ENCODE measurements at regions not wholly inside any gene's neighbourhood (a gene's known extent, or its start where the extent isn't known, plus 50 kb on each side); places are given as distances from the start of the nearest gene placed in this dataset.
"Not testable (repeated sequence)": the region's sequence is repeated elsewhere in the genome, so short reads cannot be mapped to it uniquely, and the experiment has no call there.

DNA sequence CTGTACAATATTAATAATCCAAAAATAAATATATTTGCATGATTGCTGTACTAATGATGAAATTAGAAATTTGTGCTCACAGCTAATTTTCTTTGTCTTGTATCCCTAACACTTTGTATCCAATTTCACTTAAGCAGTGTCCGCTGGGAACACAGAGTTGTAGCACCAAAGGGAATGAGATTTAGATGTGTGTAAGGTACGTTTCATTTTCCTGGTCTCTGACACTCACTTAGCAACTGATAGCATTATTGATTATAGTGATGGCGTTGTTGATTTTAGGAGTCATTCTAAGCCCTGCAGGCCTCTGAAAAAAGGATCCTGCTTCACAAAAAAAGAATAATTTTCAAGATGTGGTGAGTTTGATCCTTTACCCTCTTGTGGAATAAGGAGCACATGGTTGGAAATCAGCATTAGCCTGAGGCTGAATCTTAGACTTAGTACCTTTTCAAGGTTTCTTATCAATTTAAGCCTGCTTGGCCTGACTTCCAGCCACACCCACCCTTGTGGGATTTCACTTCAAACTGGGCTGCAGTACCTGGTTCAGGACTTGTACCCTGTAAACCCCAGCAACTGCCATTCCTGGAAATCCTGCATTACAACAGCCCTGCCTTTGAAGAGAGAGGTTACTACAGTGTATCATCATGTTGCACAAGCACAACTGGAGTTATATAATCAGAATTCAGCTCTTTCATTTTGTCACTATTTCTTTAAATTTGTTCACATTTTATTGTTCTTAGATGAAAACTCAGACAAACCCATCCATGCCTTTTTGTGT, 116.2 kb downstream of the RND3 start:
- no peak for DNase-seq (ENCODE audit: low spot score)

DNA sequence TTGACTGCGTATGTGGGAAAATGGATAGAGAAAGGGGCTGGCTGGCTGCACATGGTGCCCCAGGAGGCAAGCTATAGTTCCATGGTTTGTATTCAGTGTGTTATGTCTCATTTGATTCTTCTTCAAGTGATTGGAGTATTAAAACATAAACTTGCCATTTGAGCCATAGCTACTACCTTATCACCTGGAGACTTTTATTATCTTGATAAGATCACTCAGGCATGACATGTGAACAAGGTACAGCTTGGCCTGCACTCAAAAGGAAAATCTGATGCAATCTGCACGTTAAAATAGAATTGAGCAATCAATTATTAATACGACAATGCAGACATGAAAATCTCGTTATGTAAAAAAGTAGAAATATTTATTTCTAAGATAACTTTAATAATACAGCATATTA, 116.9 kb downstream of the RND3 start:
- DNase-seq (ENCODE audit: low spot score): no peak

DNA sequence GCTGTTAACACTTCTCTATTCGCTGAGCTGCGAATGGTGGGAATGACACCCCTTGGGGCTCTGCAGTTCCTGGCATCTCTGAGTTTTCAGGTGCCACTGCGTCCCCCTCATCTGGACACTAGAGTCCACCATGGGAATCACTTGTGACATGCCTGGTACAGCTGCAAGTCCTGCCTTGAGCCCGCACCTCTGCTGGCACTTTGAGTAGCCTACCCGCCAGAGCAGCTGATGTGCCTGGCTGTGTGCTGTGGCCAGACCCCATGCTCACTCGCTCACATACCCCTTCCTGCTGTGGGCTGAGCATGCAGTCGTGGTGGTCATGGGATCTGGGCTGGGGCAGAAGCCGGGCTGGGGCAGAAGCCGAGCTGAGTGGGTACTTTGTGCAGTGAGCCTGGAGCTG, 117.6 kb downstream of the RND3 start:
- DNase-seq (ENCODE audit: low spot score): no peak

DNA sequence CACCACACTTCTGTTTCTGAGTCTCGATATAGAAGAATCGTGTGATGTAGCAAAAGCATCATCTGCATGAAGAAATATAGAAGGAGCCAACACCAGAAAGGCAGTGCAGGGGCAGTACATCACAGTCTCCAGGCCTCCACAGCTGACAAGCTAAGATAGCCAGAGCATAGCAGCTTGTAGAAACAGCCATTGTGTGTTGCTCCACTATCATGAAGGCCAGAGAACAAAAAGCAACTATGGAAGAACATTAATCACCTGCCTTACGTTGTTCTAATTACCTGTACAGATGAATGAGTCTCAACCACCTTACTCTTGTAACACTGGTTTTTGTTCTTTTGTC, 129.0 kb downstream of the RND3 start:
- no peak for DNase-seq (ENCODE audit: low spot score)

DNA sequence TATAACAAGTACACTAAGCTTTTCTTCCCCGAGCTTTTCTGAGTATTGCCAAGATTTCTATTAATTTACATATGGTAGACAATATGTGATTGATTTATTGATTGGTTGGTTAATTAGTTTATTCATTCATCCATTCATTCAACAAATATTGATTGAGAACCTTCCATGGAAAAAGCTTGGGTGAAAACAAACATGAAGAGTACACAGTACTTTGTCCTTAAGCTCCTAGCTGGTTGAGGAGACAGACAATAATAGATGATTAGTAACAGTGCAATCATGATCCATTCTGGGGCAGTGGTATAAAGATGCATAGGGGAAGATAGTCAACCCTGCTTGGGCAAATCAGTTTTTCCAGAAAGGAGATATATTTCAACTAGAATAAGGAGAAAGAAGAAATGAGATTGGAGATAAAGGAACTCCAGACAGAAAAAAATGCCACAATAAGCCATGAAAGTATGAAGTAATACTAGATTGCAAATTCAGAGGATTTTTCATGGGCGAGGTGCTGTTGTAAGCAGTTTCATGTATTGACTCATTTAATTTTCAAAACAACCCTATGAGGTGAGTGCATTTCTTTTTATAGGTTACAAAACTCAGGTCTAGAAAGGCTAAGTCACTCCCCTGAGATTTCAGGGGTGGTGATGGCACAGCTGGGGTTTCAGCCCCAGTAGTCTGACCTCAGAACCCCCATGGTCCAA, 129.5 kb downstream of the RND3 start:
- no peak for DNase-seq (ENCODE audit: low spot score)

DNA sequence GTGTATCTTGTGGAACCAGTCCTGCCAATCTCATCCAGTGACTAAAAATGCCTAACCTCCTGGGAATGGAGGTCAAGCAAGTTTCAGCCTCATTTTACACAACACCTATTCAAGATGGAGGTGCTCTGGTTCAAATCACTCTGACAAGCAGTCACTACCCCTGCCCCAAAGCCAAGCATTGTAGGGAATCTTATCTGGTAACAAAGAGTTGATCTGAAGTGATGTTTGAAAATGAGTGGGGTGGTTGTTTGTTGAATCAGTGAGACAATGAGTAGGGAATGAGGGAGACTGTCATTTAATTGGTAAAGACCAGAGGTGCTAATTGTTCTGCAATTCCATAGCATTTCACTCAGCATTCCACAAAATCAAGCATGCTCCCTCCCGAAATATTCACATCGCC, 132.0 kb downstream of the RND3 start:
- DNase-seq (ENCODE audit: low spot score): no peak

DNA sequence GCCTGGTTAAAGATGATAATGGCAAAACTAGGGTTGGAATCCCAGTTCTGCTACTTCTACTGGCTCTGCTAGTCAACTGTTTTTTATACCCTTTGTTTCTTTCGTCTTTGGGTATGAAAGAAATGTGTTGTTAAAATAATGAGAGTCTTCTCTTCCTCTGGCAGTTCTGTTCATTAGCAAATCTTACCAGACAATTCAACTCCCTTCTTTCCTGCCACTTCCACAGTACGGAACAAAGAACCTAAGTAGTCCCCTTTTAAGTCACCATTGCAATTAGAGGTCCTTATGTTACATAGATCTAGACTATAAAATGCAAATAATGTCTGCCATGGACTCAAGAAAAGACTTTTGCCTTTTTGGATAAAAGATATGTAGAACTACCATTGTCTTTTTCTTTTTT, 134.1 kb downstream of the RND3 start:
- DNase-seq (ENCODE audit: low spot score): no peak

DNA sequence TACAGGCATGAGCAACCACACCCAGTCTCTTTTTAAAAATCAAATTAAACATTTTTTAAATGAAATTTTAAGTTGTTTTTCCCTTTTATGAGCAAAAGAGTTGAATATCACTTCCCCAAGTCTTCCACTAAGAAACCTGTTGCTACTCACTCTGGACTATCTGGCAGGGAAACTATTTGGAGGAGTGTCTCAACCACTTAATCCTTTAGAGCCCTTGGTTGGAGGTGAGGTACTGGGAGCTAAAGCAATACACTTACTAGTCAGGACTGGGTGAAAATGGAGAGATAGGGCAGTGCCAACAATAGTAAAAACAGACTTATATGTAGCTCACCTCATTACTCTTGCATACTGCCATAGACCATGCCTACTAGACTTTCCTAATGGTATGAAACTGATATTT, 135.5 kb downstream of the RND3 start:
- DNase-seq (ENCODE audit: low spot score): no peak

DNA sequence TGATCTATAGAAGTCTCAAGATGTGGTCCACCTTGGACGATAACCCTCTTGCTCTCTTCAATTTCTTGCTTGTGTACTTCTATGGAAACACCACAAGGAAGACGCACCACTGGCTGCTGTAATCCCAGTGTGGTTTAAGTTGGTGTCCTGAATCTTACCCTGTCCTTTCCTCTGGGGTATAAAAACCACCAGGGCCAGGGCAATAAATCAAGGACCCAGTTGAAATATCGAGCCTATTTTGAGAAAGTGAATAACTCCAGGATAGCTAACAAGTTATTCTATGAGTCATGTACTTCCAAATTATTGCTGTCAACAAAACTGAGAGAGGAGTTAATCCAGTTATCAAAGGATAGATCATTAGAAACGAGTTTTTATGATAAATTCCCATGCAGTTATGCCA, 137.0 kb downstream of the RND3 start:
- no peak for DNase-seq (ENCODE audit: low spot score)

DNA sequence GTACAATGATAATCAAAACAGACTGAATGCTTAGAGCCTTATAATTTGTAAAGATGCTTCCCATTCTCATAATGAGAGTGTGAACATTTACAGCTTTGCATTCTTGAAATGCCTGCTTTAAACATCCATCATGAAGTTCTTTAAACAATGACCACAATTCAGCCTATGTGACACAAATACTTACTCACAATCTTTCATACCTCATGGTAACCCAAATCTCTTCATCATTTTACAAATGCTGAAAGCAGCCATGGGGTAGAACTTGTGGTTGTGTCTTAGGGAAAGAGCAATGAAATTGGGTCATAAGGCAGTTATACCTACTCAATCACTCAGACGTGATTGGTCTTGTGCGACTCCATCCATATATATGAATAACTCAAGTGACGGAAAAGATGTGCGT, 140.7 kb downstream of the RND3 start:
- no peak for DNase-seq (ENCODE audit: low spot score)

DNA sequence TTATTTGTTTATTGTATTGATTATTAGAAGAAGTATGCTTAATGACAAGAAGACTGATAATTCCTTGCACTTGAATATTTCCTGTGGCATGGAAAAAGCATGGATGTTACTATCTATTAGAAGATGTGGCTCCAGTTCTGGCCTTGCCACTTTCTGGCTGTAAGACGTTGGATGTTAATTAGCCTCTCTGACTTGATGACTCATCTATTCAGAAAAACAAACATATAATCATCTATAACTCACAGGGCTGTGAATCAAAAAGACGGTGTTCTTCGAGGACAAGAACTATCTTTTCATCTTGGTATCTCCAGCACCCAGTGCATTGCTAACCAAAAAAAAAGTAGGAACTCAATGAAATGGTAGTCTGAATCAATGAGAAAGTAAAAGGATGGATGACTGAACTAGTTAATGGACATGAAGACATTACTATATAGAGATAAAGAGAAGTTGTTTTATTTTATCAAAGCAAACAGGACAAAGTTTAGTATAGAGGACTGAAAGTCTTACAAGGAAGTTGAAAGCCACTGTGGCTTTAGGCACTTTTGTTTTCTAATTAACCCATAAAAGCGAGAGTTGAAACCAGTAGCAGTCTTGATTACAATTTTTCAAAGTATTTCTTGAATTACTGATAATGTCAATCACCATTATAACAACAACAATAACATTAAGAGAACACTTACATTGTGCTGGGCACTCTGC, 145.3 kb downstream of the RND3 start:
- DNase-seq (ENCODE audit: low spot score): no peak

DNA sequence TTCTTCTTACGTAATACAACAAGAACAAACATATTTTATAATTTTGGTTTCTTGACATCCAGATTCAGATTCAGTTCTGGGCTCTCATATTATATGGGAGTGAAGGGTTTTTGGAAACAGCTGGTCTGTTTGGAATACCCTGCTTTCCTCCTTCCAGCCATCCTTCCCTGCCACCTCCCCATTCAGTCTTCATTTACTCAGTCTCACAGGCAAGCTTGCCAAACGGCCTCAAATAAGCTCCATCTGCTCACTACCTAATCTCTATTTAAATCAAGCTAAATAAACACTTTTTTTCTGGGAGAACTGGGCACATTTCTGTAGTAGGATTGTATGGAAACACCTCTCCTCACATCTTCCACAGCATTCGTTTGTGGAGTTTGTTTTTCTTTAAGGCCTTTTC, 147.5 kb downstream of the RND3 start:
- DNase-seq (ENCODE audit: low spot score): no peak

DNA sequence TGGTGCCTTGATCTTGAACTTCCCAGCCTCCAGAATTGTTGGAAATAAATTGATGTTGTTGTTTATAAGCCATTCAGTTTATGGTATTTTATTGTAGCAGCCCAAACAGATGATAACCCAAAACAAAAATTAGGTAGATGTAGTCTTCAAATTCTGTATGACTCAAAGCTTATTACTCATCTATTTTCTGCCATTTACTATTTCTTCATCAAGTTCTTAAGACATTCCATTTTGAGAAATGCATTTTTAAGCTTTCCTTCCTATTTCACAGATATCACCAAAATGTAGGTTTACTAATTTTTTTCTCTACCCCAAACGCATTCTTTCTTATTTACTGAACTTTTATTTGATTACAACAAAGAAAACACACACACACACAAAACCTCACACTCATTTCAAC, 148.2 kb downstream of the RND3 start:
- DNase-seq (ENCODE audit: low spot score): no peak

DNA sequence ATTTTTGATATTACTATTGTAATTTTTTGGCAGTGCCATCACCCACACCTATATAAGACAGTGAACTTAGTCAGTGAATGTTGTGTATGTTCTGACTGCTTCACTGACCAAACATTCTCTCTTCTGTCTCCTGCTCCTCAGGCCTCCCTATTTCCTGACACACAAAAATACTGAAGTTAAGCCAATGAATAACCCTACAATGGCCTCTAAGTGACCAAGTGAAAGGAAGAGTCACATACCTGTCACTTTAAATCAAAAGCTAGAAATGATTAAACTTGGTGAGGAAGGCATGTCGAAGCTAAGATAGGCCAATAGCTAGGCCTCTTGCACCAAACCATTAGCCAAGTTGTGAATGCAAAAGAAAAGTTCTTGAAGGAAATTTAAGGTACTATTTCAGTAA, 151.9 kb downstream of the RND3 start:
- DNase-seq (ENCODE audit: low spot score): no peak

DNA sequence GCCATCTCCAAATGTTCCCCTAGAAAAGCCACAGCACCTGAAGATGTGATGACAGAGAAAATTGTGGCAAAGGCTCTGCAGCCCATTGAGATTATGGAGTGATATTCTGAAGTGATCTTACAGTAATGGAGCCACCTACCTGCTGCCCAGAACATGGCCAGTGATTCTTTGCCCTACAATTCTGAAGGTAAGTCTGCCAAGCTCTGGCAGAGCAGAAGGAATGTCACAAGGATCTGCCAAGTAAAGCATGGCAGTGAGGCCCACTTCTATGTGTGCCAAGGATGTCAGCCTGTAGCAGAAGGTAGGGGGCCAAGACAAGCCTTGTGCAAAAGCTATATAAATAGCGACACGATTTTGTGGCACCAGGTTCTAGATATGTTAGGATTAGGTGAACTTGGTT, 155.1 kb downstream of the RND3 start:
- DNase-seq (ENCODE audit: low spot score): no peak

DNA sequence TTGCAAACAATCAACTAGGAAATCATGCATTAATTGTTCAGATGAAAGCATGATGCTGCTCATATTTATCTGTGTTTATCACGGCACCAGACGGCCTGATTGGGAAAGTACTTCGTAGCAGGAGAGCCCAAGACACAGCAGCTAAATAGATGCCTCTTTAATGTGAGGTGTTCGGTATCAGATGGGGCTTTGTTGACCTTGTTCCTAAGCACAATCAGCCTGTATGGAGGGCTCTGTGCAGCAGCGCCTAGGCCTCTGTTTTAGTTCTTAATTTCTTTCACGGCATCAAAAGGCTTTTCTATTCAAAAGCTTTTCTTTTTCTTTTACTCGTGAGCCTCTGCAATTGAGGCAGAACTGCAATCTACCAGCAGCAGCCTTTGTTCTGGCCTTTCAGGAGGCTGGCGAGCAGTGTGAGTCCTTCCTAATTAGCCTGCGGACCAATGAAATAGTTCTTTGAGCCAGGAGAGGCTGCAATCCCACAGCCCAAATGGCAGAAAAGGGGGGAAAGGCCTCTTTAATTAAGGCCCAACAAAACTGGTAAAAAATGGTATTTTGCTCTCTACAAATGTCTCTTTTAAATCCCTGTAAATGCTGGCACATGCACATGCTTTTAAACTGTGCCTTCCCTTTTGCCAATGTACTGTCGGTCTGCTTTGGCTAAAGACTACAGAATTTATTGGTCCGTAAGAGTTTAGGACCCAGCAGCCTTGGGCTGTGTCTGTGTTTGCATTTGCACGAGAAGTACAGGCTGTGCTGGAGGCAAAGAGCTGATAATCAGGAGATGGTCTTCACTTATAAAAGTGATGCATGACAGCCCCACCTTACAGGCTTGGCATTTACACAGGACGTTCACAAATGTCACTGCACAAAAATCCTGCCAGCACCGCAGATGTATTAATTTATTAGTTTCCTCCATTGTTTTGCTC, 159.6 kb downstream of the RND3 start:
- no peak for DNase-seq (ENCODE audit: low spot score)

DNA sequence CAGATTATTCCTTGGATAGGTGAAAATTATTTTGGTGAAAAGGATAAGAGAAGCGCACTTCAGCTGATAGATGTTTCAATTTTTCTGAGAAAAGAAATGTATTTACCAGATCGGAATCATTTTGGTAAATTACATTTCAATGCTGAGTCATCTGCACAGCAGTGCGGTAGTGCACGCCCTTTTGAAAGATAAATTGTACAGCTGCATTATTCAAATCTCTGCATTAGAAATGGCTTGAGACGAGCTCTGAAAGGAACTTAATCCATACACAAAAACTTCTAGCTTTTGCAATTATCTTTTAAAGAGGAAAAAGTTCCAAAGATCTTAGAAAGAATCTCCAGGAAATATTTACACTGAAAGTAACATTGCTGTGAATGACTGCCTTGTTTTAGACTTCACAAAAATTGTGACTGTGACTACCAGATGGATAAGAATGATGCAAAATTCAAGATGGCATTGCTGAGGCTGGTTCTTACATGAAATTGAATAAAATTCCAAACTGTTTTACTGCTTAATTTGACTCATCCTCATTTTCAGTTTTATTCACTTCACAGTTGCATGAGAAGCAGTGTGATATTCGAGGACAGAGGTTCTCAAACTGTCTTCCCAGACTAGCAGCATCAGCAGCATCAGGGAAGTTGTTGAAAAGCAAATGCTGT, 161.7 kb downstream of the RND3 start:
- no peak for DNase-seq (ENCODE audit: low spot score)

DNA sequence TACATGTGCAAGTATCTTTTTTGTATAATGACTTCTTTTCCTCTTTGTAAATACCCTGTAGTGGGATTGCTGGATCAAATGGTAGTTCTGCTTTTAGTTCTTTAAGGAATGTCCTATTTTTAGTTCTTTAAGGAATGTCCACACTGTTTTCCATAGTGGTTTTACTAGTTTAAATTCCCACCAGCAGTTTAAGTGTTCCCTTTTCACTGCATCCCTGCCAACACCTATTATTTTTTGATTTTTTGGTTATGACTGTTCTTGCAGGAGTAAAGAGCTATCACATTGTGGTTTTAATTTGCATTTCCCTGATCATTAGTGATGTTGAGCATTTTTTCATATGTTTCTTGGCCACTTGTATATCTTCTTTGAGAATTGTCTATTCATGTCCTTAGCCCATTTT, 164.4 kb downstream of the RND3 start:
- DNase-seq (ENCODE audit: low spot score): not testable (repeated sequence)

DNA sequence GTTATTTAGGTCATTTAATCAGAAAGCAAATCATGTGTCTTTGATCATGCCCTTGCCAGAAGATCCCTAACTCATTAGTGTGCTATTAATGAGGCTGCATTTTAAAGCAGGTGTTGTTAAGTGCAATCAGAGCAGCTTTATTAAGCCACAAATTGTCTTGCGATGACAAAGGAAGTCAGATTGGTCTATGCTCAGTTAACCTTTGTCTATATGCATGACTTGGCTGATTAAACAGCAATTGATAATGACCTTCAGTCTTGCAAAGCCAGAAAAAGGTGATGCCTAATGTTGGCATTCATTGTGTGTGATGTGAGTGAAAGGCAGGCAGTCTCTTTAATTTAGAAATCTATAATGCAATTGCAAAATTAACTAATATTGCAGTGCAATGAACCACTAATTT, 166.9 kb downstream of the RND3 start:
- no peak for DNase-seq (ENCODE audit: low spot score)

DNA sequence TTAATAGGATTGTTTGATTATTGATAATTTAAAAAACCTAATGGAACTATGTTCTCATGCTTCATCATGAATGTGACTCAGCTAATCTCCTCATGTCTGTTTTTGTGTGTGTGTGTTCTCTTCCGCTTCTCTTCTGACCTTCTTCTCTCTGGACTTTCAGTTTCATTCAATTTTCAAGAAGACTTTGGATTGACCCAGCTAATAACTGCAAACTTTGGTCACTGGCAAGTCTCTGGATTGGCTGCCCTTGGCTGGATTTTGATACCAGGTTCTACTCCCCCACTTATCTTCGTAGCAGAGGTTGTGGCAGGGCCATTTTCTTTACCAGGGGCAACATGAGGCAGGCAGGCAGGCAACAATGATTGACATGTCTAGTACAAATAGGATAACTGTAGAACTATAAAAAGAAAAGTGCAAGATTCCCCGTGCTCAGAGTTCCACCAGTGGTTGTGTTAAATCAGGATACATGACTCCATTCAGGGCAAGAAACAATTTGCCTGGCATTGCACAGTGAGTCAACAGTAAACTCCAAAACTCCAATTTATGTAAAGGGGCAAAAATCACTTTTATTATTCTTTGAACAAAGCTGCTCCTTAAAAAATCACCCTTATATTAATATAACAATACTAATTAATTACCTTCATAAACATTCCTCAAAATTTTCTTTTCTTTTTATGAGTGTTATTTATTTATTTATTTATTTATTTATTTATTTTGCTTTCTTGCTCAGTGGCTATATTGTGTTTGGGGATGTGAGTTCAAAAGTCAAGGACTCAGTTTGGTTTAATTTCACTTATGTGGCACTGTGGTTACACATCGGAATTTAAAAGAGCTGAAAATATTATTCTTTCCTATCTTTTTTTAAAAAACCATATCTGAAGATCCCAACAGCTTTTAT, 167.6 kb downstream of the RND3 start:
- no peak for DNase-seq (ENCODE audit: low spot score)

DNA sequence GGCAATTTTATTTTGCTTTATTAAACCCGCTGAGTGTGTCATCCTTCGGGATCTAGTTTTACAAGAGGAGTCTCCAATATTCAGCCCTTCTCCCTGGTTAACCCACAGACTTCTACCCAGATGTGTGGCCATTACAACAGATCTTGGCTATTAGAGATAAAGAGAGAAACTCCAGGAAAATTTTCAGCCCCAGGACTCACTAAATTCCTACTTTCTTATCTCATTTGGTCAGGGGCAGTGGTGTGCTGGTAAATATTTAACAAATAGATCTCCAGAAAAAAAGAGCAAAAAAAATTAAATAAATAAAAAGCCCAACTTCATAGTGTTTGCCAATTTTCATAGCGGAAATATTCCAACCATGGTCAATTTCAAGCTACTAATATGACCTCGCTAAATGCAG, 168.4 kb downstream of the RND3 start:
- DNase-seq (ENCODE audit: low spot score): no peak

Data from AG08396 (cell line).